ENCODE measurements at regions not wholly inside any gene's neighbourhood (a gene's known extent, or its start where the extent isn't known, plus 50 kb on each side); places are given as distances from the start of the nearest gene placed in this dataset.

DNA sequence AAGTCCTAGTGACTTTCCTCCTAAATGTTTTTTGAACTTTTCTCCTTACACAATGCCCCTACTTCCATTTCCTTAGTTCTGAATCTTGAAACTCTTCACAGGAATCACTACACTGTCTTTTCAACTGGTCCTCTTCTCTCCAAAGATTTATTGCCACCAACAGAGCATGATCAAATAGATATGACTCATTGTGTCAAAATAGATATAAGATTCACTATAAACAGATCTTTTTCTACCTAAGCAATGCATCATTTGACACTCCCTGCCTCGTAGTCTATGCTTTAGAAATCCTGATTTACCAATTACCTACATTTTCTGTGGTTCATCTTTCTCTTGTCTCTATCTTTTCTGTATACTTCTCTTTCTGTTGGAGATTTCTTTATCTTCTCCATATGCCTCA is 789.6 kb upstream of the SLIT2 start:
- no peaks in the 10 kb centered on the region for H3K9me3 ChIP-seq (replicated peaks; ENCODE audit: control insufficient read depth, insufficient read depth, low read length)
- dilution Hi-C loops (cut with MboI; ENCODE audit: extremely low pct_ligation_motif_present, low sequenced_read_pairs) (no loop called here), intact Hi-C loops (cut with micrococcal nuclease) (no loop called here)
- DNase-seq (ENCODE audit: low read depth, low spot score) = no peak
- no peak overlapping the region for H3K4me2 ChIP-seq (ENCODE audit: insufficient read depth, low read length)
- no peaks in the 10 kb centered on the region for H3K9me1 ChIP-seq (replicated peaks; ENCODE audit: control insufficient read depth, extremely low read depth, insufficient read depth, low read length)
- TF ChIP-seq POLR2AphosphoS5 (IDR thresholded peaks at IDR 0.05; ENCODE audit: insufficient read depth, low read depth, low read length) = no peak
- TF ChIP-seq, protein P1, sequence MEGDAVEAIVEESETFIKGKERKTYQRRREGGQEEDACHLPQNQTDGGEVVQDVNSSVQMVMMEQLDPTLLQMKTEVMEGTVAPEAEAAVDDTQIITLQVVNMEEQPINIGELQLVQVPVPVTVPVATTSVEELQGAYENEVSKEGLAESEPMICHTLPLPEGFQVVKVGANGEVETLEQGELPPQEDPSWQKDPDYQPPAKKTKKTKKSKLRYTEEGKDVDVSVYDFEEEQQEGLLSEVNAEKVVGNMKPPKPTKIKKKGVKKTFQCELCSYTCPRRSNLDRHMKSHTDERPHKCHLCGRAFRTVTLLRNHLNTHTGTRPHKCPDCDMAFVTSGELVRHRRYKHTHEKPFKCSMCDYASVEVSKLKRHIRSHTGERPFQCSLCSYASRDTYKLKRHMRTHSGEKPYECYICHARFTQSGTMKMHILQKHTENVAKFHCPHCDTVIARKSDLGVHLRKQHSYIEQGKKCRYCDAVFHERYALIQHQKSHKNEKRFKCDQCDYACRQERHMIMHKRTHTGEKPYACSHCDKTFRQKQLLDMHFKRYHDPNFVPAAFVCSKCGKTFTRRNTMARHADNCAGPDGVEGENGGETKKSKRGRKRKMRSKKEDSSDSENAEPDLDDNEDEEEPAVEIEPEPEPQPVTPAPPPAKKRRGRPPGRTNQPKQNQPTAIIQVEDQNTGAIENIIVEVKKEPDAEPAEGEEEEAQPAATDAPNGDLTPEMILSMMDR (IDR thresholded peaks at IDR 0.05; ENCODE audit: extremely low read depth in 1 of 2, insufficient read depth in 1 of 2, low read depth in 1 of 2, low read length in 2 of 2) = no peak
- TF ChIP-seq FOS (IDR thresholded peaks at IDR 0.05; ENCODE audit: borderline replicate concordance, insufficient read depth, low read length) = no peak
- no peak for TF ChIP-seq MYC (IDR thresholded peaks at IDR 0.05; ENCODE audit: low read depth, low read length)
- TF ChIP-seq JUN (IDR thresholded peaks at IDR 0.05; ENCODE audit: borderline replicate concordance, insufficient read depth, insufficient read length, low read depth) = no peak
- no peak for TF ChIP-seq GATA2 (IDR thresholded peaks at IDR 0.05; ENCODE audit: insufficient read depth, insufficient read length, low read depth, low read length)
- TF ChIP-seq, protein P2, sequence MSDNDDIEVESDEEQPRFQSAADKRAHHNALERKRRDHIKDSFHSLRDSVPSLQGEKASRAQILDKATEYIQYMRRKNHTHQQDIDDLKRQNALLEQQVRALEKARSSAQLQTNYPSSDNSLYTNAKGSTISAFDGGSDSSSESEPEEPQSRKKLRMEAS (IDR thresholded peaks at IDR 0.05; ENCODE audit: insufficient read depth, insufficient read length) = no peak
- no peak for TF ChIP-seq POLR2A (IDR thresholded peaks at IDR 0.05; ENCODE audit: low read depth, low read length)
- no peak for TF ChIP-seq EZH2 (IDR thresholded peaks at IDR 0.05; ENCODE audit: borderline replicate concordance, low read depth, low read length, severe bottlenecking)
- H4K20me1 ChIP-seq (replicated peaks; ENCODE audit: control insufficient read depth, extremely low read depth, insufficient read depth, low read length) = no peaks in the 10 kb centered on the region
- no peak for FAIRE-seq
- ChIA-PET CTCF (no interaction called here), POLR2A (no interaction called here)
- H3K36me3 ChIP-seq (ENCODE audit: control insufficient read depth in 2 of 2, extremely low read depth in 1 of 2, insufficient read depth in 2 of 2, low read length in 2 of 2) = no peaks in the 10 kb centered on the region
- no peak overlapping the region for H2AFZ ChIP-seq (ENCODE audit: low read depth, low read length)
- H3K27me3 ChIP-seq (ENCODE audit: control insufficient read depth in 2 of 2, insufficient read depth in 2 of 2, low read length in 2 of 2) = no peaks in the 10 kb centered on the region
- BruUV-seq (replicated peaks) = no TSS peak
- no peaks in the 10 kb centered on the region for H3K4me1 ChIP-seq (ENCODE audit: control insufficient read depth, extremely low read depth, insufficient read depth, low read length)
- H3K79me2 ChIP-seq (ENCODE audit: control insufficient read depth, insufficient read depth, low read length) = no peaks in the 10 kb centered on the region
- no peak overlapping the region for H3K9ac ChIP-seq (replicated peaks; ENCODE audit: extremely low read depth, insufficient read depth, low read length)
- no peak overlapping the region for H3K27ac ChIP-seq (ENCODE audit: insufficient read depth, low read depth, low read length)
- H3K4me3 ChIP-seq (replicated peaks in 1 of 3; ENCODE audit: insufficient read depth in 1 of 3, low read depth in 1 of 3, low read length in 3 of 3) = no peak overlapping the region

All from endothelial cell of umbilical vein (primary cell).